ENCODE measurements at regions not wholly inside any gene's neighbourhood (a gene's known extent, or its start where the extent isn't known, plus 50 kb on each side); places are given as distances from the start of the nearest gene placed in this dataset.

- TF ChIP-seq CTCF (conservative IDR thresholded peaks at IDR 0.05; ENCODE audit: low read depth, low read length): no peak
- H3K4me3 ChIP-seq (ENCODE audit: low read depth, low read length): no peak overlapping the region
These were observed 61.3 kb upstream of the CARMIL1 start for GRCh38 chr6:25217829-25218228.

DNA sequence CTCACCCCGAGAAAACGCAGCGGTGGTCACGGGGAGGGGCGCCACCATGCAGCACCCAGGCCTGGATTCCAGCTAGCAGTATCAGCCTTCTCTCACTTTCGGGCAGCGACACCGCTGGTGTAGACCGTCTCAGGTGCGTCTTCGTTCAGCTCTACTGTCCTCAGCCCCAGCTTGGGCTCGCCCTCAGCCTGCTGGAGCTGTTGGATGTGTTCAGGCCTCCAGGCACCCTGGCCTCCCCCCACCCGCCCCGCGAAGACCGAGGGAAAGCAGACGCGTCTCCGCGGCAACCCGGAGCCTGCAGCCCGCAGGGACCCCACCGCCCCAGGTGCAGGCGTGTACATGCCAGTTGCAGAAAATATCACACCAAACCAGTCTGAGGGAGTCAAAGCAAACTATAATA is 60.8 kb upstream of the CARMIL1 start:
- DNase-seq (ENCODE audit: low read depth): no peak
- no peak for TF ChIP-seq CTCF (conservative IDR thresholded peaks at IDR 0.05; ENCODE audit: low read depth, low read length)
- no peak overlapping the region for H3K4me3 ChIP-seq (ENCODE audit: low read depth, low read length)

More at GRCh38 chr6:25217829-25218228, 61.3 kb upstream of the CARMIL1 start:
- DNase-seq (ENCODE audit: low read depth): no peak

DNA sequence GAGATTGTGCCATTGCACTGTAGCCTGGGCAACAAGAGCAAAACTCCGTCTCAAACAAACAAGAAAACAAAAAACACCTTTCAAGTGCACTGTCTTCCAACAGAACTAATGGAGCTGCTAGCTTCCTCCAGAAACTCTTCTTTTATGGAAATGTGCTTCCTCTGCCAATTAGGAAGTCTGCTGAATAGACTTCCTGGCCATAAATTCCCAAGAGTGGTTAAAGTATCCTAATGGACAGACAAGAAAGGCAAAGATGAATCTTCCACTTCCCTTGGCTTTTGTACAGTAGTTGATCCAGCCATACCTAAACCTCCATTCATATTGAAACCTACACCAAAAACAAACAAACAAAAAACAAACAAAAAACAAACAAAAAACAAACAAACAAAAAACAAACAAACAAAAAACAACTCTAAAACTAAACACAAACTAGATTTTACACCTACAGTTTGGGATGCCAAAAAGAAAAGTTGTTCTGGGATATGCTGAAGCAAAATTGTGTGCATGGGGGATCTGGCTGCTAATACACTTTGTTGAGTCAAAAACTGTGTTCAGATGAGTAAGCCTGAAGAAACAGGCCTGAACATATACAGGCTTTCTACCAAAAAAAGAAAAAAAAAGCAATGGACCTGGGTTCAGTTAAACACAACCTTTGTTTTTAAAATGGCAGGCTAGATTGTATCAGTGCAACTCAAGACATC is 59.8 kb upstream of the CARMIL1 start:
- no peak for TF ChIP-seq CTCF (conservative IDR thresholded peaks at IDR 0.05; ENCODE audit: low read depth, low read length)
- DNase-seq (ENCODE audit: low read depth): no peak

DNA sequence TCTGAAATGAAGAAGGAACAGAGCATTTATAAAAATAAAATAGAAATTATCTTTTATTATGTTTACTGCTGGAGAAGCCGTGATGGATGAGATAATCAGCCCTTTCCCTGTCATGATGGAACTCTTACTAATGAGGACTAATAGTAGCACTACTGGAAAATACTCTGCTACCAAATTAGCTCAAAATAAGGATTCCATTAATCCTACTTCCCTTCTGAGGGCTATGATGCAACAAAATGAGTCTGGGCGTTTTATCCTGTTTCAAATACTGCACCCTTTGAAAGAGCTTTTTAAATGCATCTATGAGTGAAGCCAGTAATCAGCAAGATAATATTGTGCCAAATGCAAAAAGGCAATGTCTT is 59.3 kb upstream of the CARMIL1 start:
- no peak overlapping the region for H3K4me3 ChIP-seq (ENCODE audit: low read depth, low read length)
- DNase-seq (ENCODE audit: low read depth): no peak
- no peak for TF ChIP-seq CTCF (conservative IDR thresholded peaks at IDR 0.05; ENCODE audit: low read depth, low read length)

More for the DNA sequence above, 59.8 kb upstream of the CARMIL1 start:
- H3K4me3 ChIP-seq (ENCODE audit: low read depth, low read length): no peak overlapping the region

- TF ChIP-seq CTCF (conservative IDR thresholded peaks at IDR 0.05; ENCODE audit: low read depth, low read length): no peak
- H3K4me3 ChIP-seq (ENCODE audit: low read depth, low read length): no peak overlapping the region
- DNase-seq (ENCODE audit: low read depth): no peak
These were observed 58.3 kb upstream of the CARMIL1 start for GRCh38 chr6:25220857-25221256.

GRCh38 chr6:25222006-25222678 is 57.0 kb upstream of the CARMIL1 start:
- no peak for TF ChIP-seq CTCF (conservative IDR thresholded peaks at IDR 0.05; ENCODE audit: low read depth, low read length)

More at GRCh38 chr6:25222006-25222678, 57.0 kb upstream of the CARMIL1 start:
- no peak overlapping the region for H3K4me3 ChIP-seq (ENCODE audit: low read depth, low read length)
- DNase-seq (ENCODE audit: low read depth): no peak

Data from choroid plexus epithelial cell (primary cell).